ENCODE measurements at regions not wholly inside any gene's neighbourhood (a gene's known extent, or its start where the extent isn't known, plus 50 kb on each side); places are given as distances from the start of the nearest gene placed in this dataset.
"Not testable (repeated sequence)": the region's sequence is repeated elsewhere in the genome, so short reads cannot be mapped to it uniquely, and the experiment has no call there.

DNA sequence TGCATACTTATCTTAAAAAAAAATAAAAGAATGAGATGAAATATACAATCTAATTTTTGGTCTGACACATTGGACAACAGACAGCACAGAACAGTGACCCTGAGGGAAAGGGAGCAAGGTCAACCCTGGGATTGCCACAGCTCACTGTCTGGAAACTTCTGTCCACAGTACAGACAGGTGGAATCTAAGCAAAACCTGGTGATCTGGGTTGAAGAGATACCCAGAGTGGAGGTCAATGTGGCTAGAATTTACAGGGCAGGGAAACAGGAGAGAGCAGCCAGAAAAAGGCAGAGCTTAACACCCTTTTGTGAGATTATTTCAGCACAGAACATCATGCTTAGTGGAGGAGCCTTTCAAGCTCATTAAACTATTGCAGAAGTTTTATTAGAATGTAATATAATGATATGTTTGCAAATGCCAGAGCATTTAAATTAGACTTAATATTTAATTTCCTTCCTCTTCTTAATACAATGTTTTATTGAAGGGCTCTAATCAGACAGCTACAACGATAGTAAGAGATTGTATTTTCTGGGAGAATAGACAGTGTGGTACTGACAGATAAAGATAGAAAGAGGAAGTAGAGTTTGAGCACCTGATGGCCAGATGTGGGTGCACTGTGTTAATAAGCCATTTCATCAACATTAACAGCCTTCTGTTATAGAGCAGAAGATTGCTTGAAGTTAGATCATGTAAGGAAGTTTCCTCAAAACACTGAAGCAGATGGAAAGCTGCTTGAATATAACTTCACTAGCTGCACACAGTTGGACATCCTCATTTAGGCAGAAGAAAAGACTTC, 309.4 kb downstream of the HGF start:
- no peak for DNase-seq (ENCODE audit: low spot score in 2 of 2)
- Histone ChIP-seq H3K4me1 (no peaks in the 10 kb centered on the region), H3K27ac (no peak overlapping the region), H3K27me3 (no peaks in the 10 kb centered on the region), H3K9me3 (no peaks in the 10 kb centered on the region), H3K36me3 (no peaks in the 10 kb centered on the region), H3K4me3 (no peak overlapping the region)
- WGBS: 27% methylated on average over 1 of the region's 1 CpG
- no peak for TF ChIP-seq EP300 (IDR thresholded peaks at IDR 0.05)
- no peak for TF ChIP-seq POLR2A (IDR thresholded peaks at IDR 0.05)
- TF ChIP-seq POLR2AphosphoS5 (IDR thresholded peaks at IDR 0.05): no peak
- TF ChIP-seq, protein P1, sequence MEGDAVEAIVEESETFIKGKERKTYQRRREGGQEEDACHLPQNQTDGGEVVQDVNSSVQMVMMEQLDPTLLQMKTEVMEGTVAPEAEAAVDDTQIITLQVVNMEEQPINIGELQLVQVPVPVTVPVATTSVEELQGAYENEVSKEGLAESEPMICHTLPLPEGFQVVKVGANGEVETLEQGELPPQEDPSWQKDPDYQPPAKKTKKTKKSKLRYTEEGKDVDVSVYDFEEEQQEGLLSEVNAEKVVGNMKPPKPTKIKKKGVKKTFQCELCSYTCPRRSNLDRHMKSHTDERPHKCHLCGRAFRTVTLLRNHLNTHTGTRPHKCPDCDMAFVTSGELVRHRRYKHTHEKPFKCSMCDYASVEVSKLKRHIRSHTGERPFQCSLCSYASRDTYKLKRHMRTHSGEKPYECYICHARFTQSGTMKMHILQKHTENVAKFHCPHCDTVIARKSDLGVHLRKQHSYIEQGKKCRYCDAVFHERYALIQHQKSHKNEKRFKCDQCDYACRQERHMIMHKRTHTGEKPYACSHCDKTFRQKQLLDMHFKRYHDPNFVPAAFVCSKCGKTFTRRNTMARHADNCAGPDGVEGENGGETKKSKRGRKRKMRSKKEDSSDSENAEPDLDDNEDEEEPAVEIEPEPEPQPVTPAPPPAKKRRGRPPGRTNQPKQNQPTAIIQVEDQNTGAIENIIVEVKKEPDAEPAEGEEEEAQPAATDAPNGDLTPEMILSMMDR (IDR thresholded peaks at IDR 0.05): no peak

DNA sequence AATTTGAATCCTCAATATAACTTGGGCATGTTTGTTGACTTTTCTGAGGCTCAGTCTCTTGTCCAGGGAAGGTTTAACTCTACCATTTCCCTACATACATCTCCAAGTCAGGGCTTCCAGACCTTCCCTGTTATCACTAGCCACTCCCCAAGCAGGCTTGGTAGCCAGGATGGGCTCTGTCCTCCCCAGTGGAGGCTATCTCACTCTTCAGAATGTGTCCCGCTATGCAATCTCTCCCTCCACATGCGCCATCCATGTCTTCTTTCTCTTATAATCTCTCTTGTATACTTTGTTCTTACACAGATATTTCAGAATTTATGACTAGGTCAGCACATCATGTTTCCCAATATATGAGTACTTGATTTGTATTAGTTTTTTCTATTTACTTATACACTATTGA, 310.4 kb downstream of the HGF start:
- Histone ChIP-seq H3K27me3 (no peaks in the 10 kb centered on the region), H3K9me3 (no peaks in the 10 kb centered on the region), H3K36me3 (no peaks in the 10 kb centered on the region), H3K4me1 (no peaks in the 10 kb centered on the region), H3K27ac (no peak overlapping the region), H3K4me3 (no peak overlapping the region)
- TF ChIP-seq, protein P1 (IDR thresholded peaks at IDR 0.05): no peak
- TF ChIP-seq EP300 (IDR thresholded peaks at IDR 0.05) (no peak), POLR2A (IDR thresholded peaks at IDR 0.05) (no peak), POLR2AphosphoS5 (IDR thresholded peaks at IDR 0.05) (no peak)
- WGBS: 93% methylated on average over 2 of the region's 2 CpGs
- DNase-seq (ENCODE audit: low spot score in 2 of 2): no peak

DNA sequence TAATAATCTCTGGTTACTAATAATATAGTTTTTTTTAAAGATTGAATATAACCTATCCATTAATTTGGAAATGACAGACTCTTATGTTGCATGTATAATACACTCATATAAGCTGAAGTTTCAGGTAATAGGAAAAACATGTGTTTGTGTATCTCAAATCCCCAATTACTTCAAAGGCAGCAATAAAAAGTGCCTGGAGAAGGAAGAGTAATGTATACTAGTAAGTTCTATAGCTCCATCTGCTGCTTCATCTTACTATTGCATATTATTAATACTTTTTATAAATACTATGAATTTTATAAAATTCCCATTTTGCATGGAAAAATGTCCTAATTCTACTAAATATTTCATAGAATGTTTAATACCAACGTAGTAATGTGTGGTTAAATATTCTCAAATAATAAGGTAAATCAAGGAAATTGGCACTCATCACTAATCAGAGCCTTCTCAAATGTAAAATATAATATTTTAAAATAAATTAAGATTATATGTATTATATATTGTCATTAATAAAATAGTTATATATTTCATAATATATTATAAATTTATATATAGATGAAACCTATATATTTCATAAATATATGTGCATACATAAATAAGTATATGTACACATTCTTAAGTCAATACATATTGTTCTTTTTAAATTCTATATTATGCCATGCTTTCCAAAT, 311.9 kb downstream of the HGF start:
- Histone ChIP-seq H3K27ac (no peak overlapping the region), H3K4me1 (no peaks in the 10 kb centered on the region), H3K4me3 (no peak overlapping the region), H3K27me3 (no peaks in the 10 kb centered on the region), H3K36me3 (no peaks in the 10 kb centered on the region), H3K9me3 (no peaks in the 10 kb centered on the region)
- TF ChIP-seq, protein P1 (IDR thresholded peaks at IDR 0.05): peak in 1 of 2 donors; percentile 33
- no peak for TF ChIP-seq EP300 (IDR thresholded peaks at IDR 0.05)
- WGBS: 36% methylated on average over 1 of the region's 1 CpG
- no peak for DNase-seq (ENCODE audit: low spot score in 2 of 2)

DNA sequence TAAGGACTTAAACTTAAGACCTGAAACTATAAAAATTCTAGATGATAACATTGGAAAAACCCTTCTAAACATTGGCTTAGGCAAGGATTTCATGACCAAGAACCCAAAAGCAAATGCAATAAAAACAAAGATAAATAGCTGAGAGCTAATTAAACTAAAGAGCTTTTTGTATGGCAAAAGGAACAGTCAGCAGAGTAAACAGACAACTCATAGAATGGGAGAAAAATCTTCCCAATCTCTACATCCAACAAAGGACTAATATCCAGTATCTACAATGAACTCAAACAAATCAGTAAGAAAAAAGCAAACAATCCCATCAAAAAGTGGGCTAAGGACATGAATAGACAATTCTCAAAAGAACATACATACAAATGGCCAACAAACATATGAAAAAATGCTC, 316.1 kb downstream of the HGF start:
- H3K4me1 ChIP-seq; H3K9me3 ChIP-seq; H3K27me3 ChIP-seq; H3K36me3 ChIP-seq; H3K4me3 ChIP-seq; H3K27ac ChIP-seq; DNase-seq (ENCODE audit: low spot score in 2 of 2): not testable (repeated sequence)

DNA sequence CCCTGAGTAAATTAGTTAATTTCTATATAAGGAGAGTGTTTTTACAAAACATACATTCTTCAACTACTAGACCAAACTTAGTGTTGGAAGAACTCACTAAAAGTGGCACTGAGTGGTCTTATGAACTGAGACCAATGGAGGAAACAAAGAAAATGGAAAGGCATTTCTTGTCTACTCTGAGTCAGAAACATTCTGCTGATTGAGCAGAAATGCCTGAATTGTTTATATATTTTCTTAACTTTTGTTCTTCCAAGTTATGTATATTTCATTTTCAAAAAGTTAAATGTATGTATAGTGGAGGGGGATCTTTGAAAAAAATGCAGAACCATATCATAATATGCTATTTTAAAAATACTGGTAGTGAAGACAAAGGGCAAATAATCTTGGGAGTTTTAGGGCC, 320.7 kb downstream of the HGF start:
- Histone ChIP-seq H3K27me3 (no peaks in the 10 kb centered on the region), H3K4me3 (no peak overlapping the region), H3K4me1 (no peaks in the 10 kb centered on the region), H3K36me3 (no peaks in the 10 kb centered on the region), H3K9me3 (no peaks in the 10 kb centered on the region), H3K27ac (no peak overlapping the region)
- TF ChIP-seq POLR2AphosphoS5 (IDR thresholded peaks at IDR 0.05): no peak
- no peak for TF ChIP-seq EP300 (IDR thresholded peaks at IDR 0.05)
- TF ChIP-seq, protein P1 (IDR thresholded peaks at IDR 0.05): no peak
- no peak for TF ChIP-seq POLR2A (IDR thresholded peaks at IDR 0.05)
- DNase-seq (ENCODE audit: low spot score in 2 of 2): no peak

Measured in suprapubic skin (tissue), 4 donors.